ENCODE measurements at regions not wholly inside any gene's neighbourhood (a gene's known extent, or its start where the extent isn't known, plus 50 kb on each side); places are given as distances from the start of the nearest gene placed in this dataset.

- H3K9me3 ChIP-seq = no peaks in the 10 kb centered on the region
- DNase-seq = no peak
- H3K36me3 ChIP-seq = no peaks in the 10 kb centered on the region
- intact Hi-C loops (cut with DNase I; ENCODE audit: low total_unique reads) (no loop called here), in situ Hi-C loops (cut with MboI; ENCODE audit: low sequenced_read_pairs in 4 of 4) (loop anchor here in 1 of 4 donors (25.0 kb wide), 1 partner anchor 118 kb away; no protein-coding TSS in a partner anchor)
- ATAC-seq = no peak
- no peak overlapping the region for H3K27ac ChIP-seq
- H3K4me1 ChIP-seq = no peaks in the 10 kb centered on the region
- peak overlapping the region in 3 of 4 donors; percentile 40 to 46 (median 43) for H3K4me3 ChIP-seq
- H3K27me3 ChIP-seq = peaks cover 5 to 20% (median 14%) of the 10 kb centered on the region in 3 donors
- TF ChIP-seq POLR2A (IDR thresholded peaks at IDR 0.05) = no peak
- TF ChIP-seq, protein P1, sequence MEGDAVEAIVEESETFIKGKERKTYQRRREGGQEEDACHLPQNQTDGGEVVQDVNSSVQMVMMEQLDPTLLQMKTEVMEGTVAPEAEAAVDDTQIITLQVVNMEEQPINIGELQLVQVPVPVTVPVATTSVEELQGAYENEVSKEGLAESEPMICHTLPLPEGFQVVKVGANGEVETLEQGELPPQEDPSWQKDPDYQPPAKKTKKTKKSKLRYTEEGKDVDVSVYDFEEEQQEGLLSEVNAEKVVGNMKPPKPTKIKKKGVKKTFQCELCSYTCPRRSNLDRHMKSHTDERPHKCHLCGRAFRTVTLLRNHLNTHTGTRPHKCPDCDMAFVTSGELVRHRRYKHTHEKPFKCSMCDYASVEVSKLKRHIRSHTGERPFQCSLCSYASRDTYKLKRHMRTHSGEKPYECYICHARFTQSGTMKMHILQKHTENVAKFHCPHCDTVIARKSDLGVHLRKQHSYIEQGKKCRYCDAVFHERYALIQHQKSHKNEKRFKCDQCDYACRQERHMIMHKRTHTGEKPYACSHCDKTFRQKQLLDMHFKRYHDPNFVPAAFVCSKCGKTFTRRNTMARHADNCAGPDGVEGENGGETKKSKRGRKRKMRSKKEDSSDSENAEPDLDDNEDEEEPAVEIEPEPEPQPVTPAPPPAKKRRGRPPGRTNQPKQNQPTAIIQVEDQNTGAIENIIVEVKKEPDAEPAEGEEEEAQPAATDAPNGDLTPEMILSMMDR (IDR thresholded peaks at IDR 0.05 in 4 of 5, conservative IDR thresholded peaks at IDR 0.05 in 1 of 5) = no peak
These were observed 239.2 kb upstream of the CPNE8 start for GRCh38 chr12:39144613-39145061.

GRCh38 chr12:39138268-39138667, 232.9 kb upstream of the CPNE8 start:
- in situ Hi-C loops (cut with MboI; ENCODE audit: low sequenced_read_pairs in 4 of 4) (loop anchor here in 1 of 4 donors (25.0 kb wide), 1 partner anchor 124 kb away; no protein-coding TSS in a partner anchor), intact Hi-C loops (cut with DNase I; ENCODE audit: low total_unique reads) (no loop called here)
- no peak for DNase-seq
- no peaks in the 10 kb centered on the region for H3K9me3 ChIP-seq
- no peak for TF ChIP-seq POLR2A (IDR thresholded peaks at IDR 0.05)
- TF ChIP-seq, protein P1 (IDR thresholded peaks at IDR 0.05 in 4 of 5, conservative IDR thresholded peaks at IDR 0.05 in 1 of 5) = no peak
- no peaks in the 10 kb centered on the region for H3K4me1 ChIP-seq
- ATAC-seq = no peak
- H3K27me3 ChIP-seq = no peaks in the 10 kb centered on the region
- no peaks in the 10 kb centered on the region for H3K36me3 ChIP-seq
- H3K27ac ChIP-seq = no peak overlapping the region
- H3K4me3 ChIP-seq = no peak overlapping the region

DNA sequence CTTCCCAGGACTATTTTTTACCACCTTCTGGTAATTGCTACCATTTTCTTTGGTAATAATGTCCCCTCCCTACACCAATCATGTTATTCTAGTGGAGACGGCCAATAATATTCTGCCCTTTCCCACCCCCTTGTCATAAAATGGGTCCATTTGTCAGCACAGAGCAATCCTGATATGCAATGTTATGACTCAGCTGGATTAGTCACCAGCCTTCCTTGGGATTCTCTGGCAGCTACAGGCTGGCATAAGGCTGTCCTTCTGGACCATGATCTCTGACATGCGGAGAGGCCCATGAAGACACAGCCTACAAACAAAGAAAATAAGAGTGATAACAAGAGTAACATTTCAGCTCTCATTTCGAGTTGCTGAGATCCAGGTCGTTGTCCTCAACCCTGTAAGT, 222.0 kb upstream of the CPNE8 start:
- H3K4me3 ChIP-seq = no peak overlapping the region
- no peak overlapping the region for H3K27ac ChIP-seq
- H3K4me1 ChIP-seq = no peaks in the 10 kb centered on the region
- intact Hi-C loops (cut with DNase I; ENCODE audit: low total_unique reads) (no loop called here), in situ Hi-C loops (cut with MboI; ENCODE audit: low sequenced_read_pairs in 4 of 4) (loop anchor here in 1 of 4 donors (25.0 kb wide), 1 partner anchor 135 kb away; no protein-coding TSS in a partner anchor)
- no peaks in the 10 kb centered on the region for H3K27me3 ChIP-seq
- TF ChIP-seq, protein P1 (IDR thresholded peaks at IDR 0.05 in 4 of 5, conservative IDR thresholded peaks at IDR 0.05 in 1 of 5) = no peak
- TF ChIP-seq POLR2A (IDR thresholded peaks at IDR 0.05) = no peak
- H3K36me3 ChIP-seq = no peaks in the 10 kb centered on the region
- DNase-seq (no peak), ATAC-seq (no peak)
- no peaks in the 10 kb centered on the region for H3K9me3 ChIP-seq

DNA sequence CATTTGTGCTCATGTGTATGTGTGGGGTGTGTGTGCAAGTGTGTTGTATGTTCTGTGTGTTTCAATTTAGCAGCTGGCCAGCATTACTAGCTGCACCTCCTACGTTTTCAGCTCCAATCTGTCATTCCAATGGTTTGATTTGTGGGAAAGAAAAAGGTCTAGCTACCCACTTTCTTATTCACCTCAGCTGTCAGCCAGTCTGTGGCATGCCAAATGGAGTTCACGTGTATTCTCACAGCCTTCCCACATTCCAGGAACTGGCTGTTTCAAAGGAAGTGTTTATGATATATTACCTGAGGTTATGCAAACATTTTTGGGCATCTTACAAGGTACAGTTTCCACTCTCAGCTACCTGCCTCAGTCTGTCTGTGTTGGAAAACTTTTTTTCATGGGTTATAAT, 220.2 kb upstream of the CPNE8 start:
- Histone ChIP-seq H3K4me1 (no peaks in the 10 kb centered on the region), H3K27me3 (no peaks in the 10 kb centered on the region), H3K4me3 (no peak overlapping the region), H3K27ac (no peak overlapping the region), H3K9me3 (no peaks in the 10 kb centered on the region), H3K36me3 (no peaks in the 10 kb centered on the region)
- ATAC-seq = no peak
- no peak for TF ChIP-seq POLR2A (IDR thresholded peaks at IDR 0.05)
- TF ChIP-seq, protein P1 (IDR thresholded peaks at IDR 0.05 in 4 of 5, conservative IDR thresholded peaks at IDR 0.05 in 1 of 5) = no peak
- DNase-seq = no peak
- in situ Hi-C loops (cut with MboI; ENCODE audit: low sequenced_read_pairs in 4 of 4) (loop anchor here in 1 of 4 donors (25.0 kb wide), 1 partner anchor 137 kb away; no protein-coding TSS in a partner anchor), intact Hi-C loops (cut with DNase I; ENCODE audit: low total_unique reads) (no loop called here)

DNA sequence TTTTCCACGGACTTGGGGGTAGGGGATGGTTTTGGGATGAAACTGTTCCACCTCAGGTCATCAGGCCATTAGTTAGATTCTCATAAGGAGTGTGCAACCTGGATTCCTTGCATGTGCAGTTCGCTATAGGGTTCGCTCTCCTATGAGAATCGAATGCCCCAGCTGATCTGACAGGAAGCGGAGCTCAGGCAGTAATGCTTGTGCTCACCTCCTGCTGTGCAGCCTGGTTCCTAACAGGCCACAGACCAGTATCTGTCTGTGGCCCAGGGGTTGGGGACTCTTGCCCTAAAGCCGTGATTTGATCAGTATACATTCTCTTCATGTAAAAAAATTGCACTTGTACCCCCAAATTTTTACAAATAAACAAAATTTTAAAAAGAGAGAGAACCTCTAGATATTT, 219.4 kb upstream of the CPNE8 start:
- no peak for DNase-seq
- Histone ChIP-seq H3K4me3 (no peak overlapping the region), H3K27ac (no peak overlapping the region), H3K27me3 (no peaks in the 10 kb centered on the region), H3K4me1 (no peaks in the 10 kb centered on the region), H3K9me3 (no peaks in the 10 kb centered on the region), H3K36me3 (no peaks in the 10 kb centered on the region)
- in situ Hi-C loops (cut with MboI; ENCODE audit: low sequenced_read_pairs in 4 of 4) (loop anchor here in 1 of 4 donors (25.0 kb wide), 2 partner anchors 138 to 787 kb away; no protein-coding TSS in a partner anchor), intact Hi-C loops (cut with DNase I; ENCODE audit: low total_unique reads) (no loop called here)
- TF ChIP-seq, protein P1 (IDR thresholded peaks at IDR 0.05 in 4 of 5, conservative IDR thresholded peaks at IDR 0.05 in 1 of 5) = no peak
- no peak for TF ChIP-seq POLR2A (IDR thresholded peaks at IDR 0.05)
- ATAC-seq = no peak

Measured in gastrocnemius medialis (tissue), 4 donors.